GM23338 (cell line): ENCODE measurements at regions not wholly inside any gene's neighbourhood (a gene's known extent, or its start where the extent isn't known, plus 50 kb on each side); places are given as distances from the start of the nearest gene placed in this dataset.

Experiments
- ATAC-seq: fragments of 200-7000 bp; cut with Tn5 transposase; 3 replicates; pipeline ENCODE4 v1.9.1; 2020
- DNase-seq: peaks from one replicate; pipeline ENCODE4 v3.0.0-alpha.2; 2015; ENCODE audit warnings: low spot score
- H2AFZ ChIP-seq: fragments of 200-600 bp; sonication (generic); 2 replicates; pipeline ENCODE4 v1.8.0; 2016; ENCODE audit warnings: antibody characterized with exemption, mild to moderate bottlenecking, moderate library complexity
- H3F3A ChIP-seq: fragments of 200-600 bp; sonication (generic); replicated peaks from 2 replicates; pipeline ENCODE4 v1.8.0; 2017; ENCODE audit warnings: antibody characterized with exemption, mixed run types, low read depth
- H3K27ac ChIP-seq: fragments of 200-600 bp; sonication (generic); 2 replicates; pipeline ENCODE4 v1.6.1; 2016; ENCODE audit warnings: low read depth
- H3K27me3 ChIP-seq: fragments of 200-600 bp; sonication (generic); 2 replicates; pipeline ENCODE4 v1.8.0; 2016; ENCODE audit warnings: mild to moderate bottlenecking, mixed run types, moderate library complexity; ENCODE audit not compliant: insufficient read depth
- H3K36me3 ChIP-seq: fragments of 200-600 bp; sonication (generic); 2 replicates; pipeline ENCODE4 v1.8.0; 2016; ENCODE audit warnings: mild to moderate bottlenecking; ENCODE audit not compliant: insufficient read depth
- H3K4me1 ChIP-seq: fragments of 200-600 bp; sonication (generic); 2 replicates; pipeline ENCODE4 v1.8.0; 2016; ENCODE audit warnings: mild to moderate bottlenecking, moderate library complexity; ENCODE audit not compliant: insufficient read depth
- H3K4me2 ChIP-seq: fragments of 200-600 bp; sonication (generic); 2 replicates; pipeline ENCODE4 v1.7.1; 2017; ENCODE audit warnings: mixed run types
- H3K4me3 ChIP-seq: fragments of 200-600 bp; sonication (generic); 2 replicates; pipeline ENCODE4 v1.6.1; 2016; ENCODE audit warnings: mixed run types
- H3K79me2 ChIP-seq: fragments of 200-600 bp; sonication (generic); replicated peaks from 2 replicates; pipeline ENCODE4 v1.8.0; 2017; ENCODE audit warnings: mild to moderate bottlenecking; ENCODE audit not compliant: insufficient read depth
- H3K9me2 ChIP-seq: fragments of 200-600 bp; sonication (generic); 2 replicates; pipeline ENCODE4 v1.8.0; 2017; ENCODE audit not compliant: insufficient read depth
- H4K20me1 ChIP-seq: fragments of 200-600 bp; sonication (generic); replicated peaks from 2 replicates; pipeline ENCODE4 v1.8.0; 2017; ENCODE audit warnings: mild to moderate bottlenecking; ENCODE audit not compliant: insufficient read depth
- H3K27ac Mint-ChIP-seq: 2 replicates; pipeline ENCODE4 v1.8.0; 2020; ENCODE audit warnings: inconsistent platforms, mild to moderate bottlenecking, moderate library complexity, mixed read lengths
- H3K27me3 Mint-ChIP-seq: 3 replicates; pipeline ENCODE4 v1.8.0; 2022; ENCODE audit warnings: low read depth, mild to moderate bottlenecking, moderate library complexity, mixed read lengths, inconsistent platforms; ENCODE audit not compliant: insufficient read depth, poor library complexity
- H3K36me3 Mint-ChIP-seq: 3 replicates; pipeline ENCODE4 v1.8.0; 2021; ENCODE audit warnings: low read depth, mild to moderate bottlenecking, inconsistent platforms, moderate library complexity, mixed read lengths
- H3K4me1 Mint-ChIP-seq: 3 replicates; pipeline ENCODE4 v1.8.0; 2020; ENCODE audit warnings: mild to moderate bottlenecking, inconsistent platforms, mixed read lengths
- H3K4me3 Mint-ChIP-seq: 3 replicates; pipeline ENCODE4 v1.8.0; 2021; ENCODE audit warnings: moderate library complexity, mild to moderate bottlenecking, inconsistent platforms, mixed read lengths
- H3K9me3 Mint-ChIP-seq: 3 replicates; pipeline ENCODE4 v1.8.0; 2020; ENCODE audit warnings: moderate library complexity, mild to moderate bottlenecking, inconsistent platforms, mixed read lengths
- CREB1 ChIP-seq: fragments of 250-450 bp; sonication (Bioruptor Pico); IDR thresholded peaks from 2 replicates; pipeline ENCODE4 v1.5.0; 2020; ENCODE audit warnings: low read depth, mild to moderate bottlenecking, moderate library complexity
- EZH2 ChIP-seq: fragments of 200-600 bp; sonication (generic); IDR thresholded peaks from one replicate; pipeline ENCODE4 v1.8.0; 2017; ENCODE audit warnings: antibody characterized with exemption, mild to moderate bottlenecking, low read depth; ENCODE audit not compliant: unreplicated experiment
- EZH2phosphoT487 ChIP-seq: fragments of 200-600 bp; sonication (generic); IDR thresholded peaks from one replicate; pipeline ENCODE4 v1.8.1; 2018; ENCODE audit warnings: antibody characterized with exemption; ENCODE audit not compliant: unreplicated experiment
- JUNB ChIP-seq: IDR thresholded peaks from one replicate; pipeline ENCODE4 v1.6.1; 2016; ENCODE audit warnings: antibody characterized with exemption; ENCODE audit not compliant: unreplicated experiment
- NANOG ChIP-seq: IDR thresholded peaks from 2 replicates; pipeline ENCODE4 v1.6.1; 2016; ENCODE audit warnings: antibody characterized with exemption, borderline replicate concordance
- POLR2AphosphoS5 ChIP-seq: IDR thresholded peaks from 2 replicates; pipeline ENCODE4 v1.6.1; 2016; ENCODE audit warnings: antibody characterized with exemption, low read depth
- STAT1 ChIP-seq: IDR thresholded peaks from one replicate; pipeline ENCODE4 v1.6.1; 2016; ENCODE audit warnings: antibody characterized with exemption; ENCODE audit not compliant: unreplicated experiment
- ZNF114 ChIP-seq: fragments of 250-450 bp; sonication (Bioruptor Pico); IDR thresholded peaks from 2 replicates; pipeline ENCODE4 v1.5.0; 2020; ENCODE audit warnings: mild to moderate bottlenecking, moderate library complexity
- ZNF331 ChIP-seq: fragments of 250-450 bp; sonication (Bioruptor Pico); IDR thresholded peaks from 2 replicates; pipeline ENCODE4 v1.5.0; 2020; ENCODE audit warnings: low read depth, mild to moderate bottlenecking, moderate library complexity
- ZNF462 ChIP-seq: fragments of 250-450 bp; sonication (Bioruptor Pico); IDR thresholded peaks from 2 replicates; pipeline ENCODE4 v1.5.0; 2020; ENCODE audit warnings: mild to moderate bottlenecking, moderate library complexity
- TF ChIP-seq, protein P1 (sequence below), 2 experiments: fragments of 200-600 bp in 1 of 2; sonication (generic) in 1 of 2; conservative IDR thresholded peaks; 2 replicates each; pipeline versions ENCODE4 v1.5.1 to v1.6.1; 2016 to 2017; ENCODE audit warnings: antibody characterized with exemption in 2 of 2, low read depth in 2 of 2, mild to moderate bottlenecking in 2 of 2, moderate library complexity in 1 of 2
- TF ChIP-seq, protein P2 (sequence below): IDR thresholded peaks from 2 replicates; pipeline ENCODE4 v1.6.1; 2016; ENCODE audit warnings: antibody characterized with exemption
- TF ChIP-seq, protein P3 (sequence below): IDR thresholded peaks from one replicate; pipeline ENCODE4 v1.6.1; 2018; ENCODE audit warnings: antibody characterized with exemption; ENCODE audit not compliant: unreplicated experiment

GRCh38 chr9:31146485-31147166 lies 1237.8 kb upstream of the ACO1 start:
- Histone ChIP-seq H4K20me1 (no peaks in the 10 kb centered on the region), H2AFZ (no peak overlapping the region), H3K27ac (no peak overlapping the region), H3K36me3 (no peaks in the 10 kb centered on the region), H3K4me1 (no peaks in the 10 kb centered on the region), H3K79me2 (no peaks in the 10 kb centered on the region), H3K4me2 (no peak overlapping the region), H3K4me3 (no peak overlapping the region), H3K9me2 (no peaks in the 10 kb centered on the region), H3K27me3 (no peaks in the 10 kb centered on the region), H3F3A (no peaks in the 10 kb centered on the region)
- no peak for ATAC-seq
- H3K27ac Mint-ChIP-seq: no peak overlapping the region
- no peak for DNase-seq
- H3K4me3 Mint-ChIP-seq: no peak overlapping the region
- TF ChIP-seq EZH2phosphoT487 (no peak), POLR2AphosphoS5 (no peak), EZH2 (no peak), NANOG (no peak), ZNF114 (no peak), JUNB (no peak), ZNF462 (CRISPR knock-in tag) (no peak), CREB1 (CRISPR knock-in tag) (no peak), STAT1 (no peak), ZNF331 (CRISPR knock-in tag) (no peak)
- TF ChIP-seq, protein P1, sequence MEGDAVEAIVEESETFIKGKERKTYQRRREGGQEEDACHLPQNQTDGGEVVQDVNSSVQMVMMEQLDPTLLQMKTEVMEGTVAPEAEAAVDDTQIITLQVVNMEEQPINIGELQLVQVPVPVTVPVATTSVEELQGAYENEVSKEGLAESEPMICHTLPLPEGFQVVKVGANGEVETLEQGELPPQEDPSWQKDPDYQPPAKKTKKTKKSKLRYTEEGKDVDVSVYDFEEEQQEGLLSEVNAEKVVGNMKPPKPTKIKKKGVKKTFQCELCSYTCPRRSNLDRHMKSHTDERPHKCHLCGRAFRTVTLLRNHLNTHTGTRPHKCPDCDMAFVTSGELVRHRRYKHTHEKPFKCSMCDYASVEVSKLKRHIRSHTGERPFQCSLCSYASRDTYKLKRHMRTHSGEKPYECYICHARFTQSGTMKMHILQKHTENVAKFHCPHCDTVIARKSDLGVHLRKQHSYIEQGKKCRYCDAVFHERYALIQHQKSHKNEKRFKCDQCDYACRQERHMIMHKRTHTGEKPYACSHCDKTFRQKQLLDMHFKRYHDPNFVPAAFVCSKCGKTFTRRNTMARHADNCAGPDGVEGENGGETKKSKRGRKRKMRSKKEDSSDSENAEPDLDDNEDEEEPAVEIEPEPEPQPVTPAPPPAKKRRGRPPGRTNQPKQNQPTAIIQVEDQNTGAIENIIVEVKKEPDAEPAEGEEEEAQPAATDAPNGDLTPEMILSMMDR (conservative IDR thresholded peaks at IDR 0.05; ENCODE audit: low read depth in 2 of 2): no peak
- TF ChIP-seq, protein P2, sequence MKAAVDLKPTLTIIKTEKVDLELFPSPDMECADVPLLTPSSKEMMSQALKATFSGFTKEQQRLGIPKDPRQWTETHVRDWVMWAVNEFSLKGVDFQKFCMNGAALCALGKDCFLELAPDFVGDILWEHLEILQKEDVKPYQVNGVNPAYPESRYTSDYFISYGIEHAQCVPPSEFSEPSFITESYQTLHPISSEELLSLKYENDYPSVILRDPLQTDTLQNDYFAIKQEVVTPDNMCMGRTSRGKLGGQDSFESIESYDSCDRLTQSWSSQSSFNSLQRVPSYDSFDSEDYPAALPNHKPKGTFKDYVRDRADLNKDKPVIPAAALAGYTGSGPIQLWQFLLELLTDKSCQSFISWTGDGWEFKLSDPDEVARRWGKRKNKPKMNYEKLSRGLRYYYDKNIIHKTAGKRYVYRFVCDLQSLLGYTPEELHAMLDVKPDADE: no peak
- TF ChIP-seq, protein P3, sequence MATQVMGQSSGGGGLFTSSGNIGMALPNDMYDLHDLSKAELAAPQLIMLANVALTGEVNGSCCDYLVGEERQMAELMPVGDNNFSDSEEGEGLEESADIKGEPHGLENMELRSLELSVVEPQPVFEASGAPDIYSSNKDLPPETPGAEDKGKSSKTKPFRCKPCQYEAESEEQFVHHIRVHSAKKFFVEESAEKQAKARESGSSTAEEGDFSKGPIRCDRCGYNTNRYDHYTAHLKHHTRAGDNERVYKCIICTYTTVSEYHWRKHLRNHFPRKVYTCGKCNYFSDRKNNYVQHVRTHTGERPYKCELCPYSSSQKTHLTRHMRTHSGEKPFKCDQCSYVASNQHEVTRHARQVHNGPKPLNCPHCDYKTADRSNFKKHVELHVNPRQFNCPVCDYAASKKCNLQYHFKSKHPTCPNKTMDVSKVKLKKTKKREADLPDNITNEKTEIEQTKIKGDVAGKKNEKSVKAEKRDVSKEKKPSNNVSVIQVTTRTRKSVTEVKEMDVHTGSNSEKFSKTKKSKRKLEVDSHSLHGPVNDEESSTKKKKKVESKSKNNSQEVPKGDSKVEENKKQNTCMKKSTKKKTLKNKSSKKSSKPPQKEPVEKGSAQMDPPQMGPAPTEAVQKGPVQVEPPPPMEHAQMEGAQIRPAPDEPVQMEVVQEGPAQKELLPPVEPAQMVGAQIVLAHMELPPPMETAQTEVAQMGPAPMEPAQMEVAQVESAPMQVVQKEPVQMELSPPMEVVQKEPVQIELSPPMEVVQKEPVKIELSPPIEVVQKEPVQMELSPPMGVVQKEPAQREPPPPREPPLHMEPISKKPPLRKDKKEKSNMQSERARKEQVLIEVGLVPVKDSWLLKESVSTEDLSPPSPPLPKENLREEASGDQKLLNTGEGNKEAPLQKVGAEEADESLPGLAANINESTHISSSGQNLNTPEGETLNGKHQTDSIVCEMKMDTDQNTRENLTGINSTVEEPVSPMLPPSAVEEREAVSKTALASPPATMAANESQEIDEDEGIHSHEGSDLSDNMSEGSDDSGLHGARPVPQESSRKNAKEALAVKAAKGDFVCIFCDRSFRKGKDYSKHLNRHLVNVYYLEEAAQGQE: no peak
- H3K9me3 Mint-ChIP-seq: no peaks in the 10 kb centered on the region
- peaks cover 2% of the 10 kb centered on the region for H3K27me3 Mint-ChIP-seq
- no peaks in the 10 kb centered on the region for H3K36me3 Mint-ChIP-seq
- H3K4me1 Mint-ChIP-seq: no peaks in the 10 kb centered on the region
